NB4 (cell line): ENCODE measurements at regions not wholly inside any gene's neighbourhood (a gene's known extent, or its start where the extent isn't known, plus 50 kb on each side); places are given as distances from the start of the nearest gene placed in this dataset.

Experiments used
- DNase-seq: peaks from one replicate; pipeline ENCODE4 v3.0.0; 2010; ENCODE audit warnings: low read depth
- H3K4me3 ChIP-seq: one replicate; pipeline ENCODE4 v1.5.1; 2011; ENCODE audit warnings: mild to moderate bottlenecking, low read depth, low read length, moderate library complexity
- CTCF ChIP-seq: IDR thresholded peaks from one replicate; pipeline ENCODE4 v1.5.1; 2012; ENCODE audit warnings: low read depth, low read length
- MAX ChIP-seq: IDR thresholded peaks from 2 replicates; pipeline ENCODE4 v1.6.1; 2011; ENCODE audit warnings: low read depth, low read length
- MYC ChIP-seq: IDR thresholded peaks from 2 replicates; pipeline ENCODE4 v1.6.1; 2011; ENCODE audit warnings: low read depth, low read length
- POLR2A ChIP-seq: IDR thresholded peaks from 2 replicates; pipeline ENCODE4 v1.6.1; 2011; ENCODE audit warnings: mild to moderate bottlenecking; ENCODE audit not compliant: insufficient read length; ENCODE audit errors: extremely low read depth

- DNase-seq, result no peak
- no peak overlapping the region for H3K4me3 ChIP-seq
- TF ChIP-seq POLR2A (no peak), MYC (no peak), CTCF (no peak), MAX (no peak)
Observed at GRCh38 chr10:113470372-113471240, 82.2 kb upstream of the HABP2 start.

- no peak overlapping the region for H3K4me3 ChIP-seq
- no peak for DNase-seq
- TF ChIP-seq POLR2A (no peak), MYC (no peak), MAX (no peak)
Observed at GRCh38 chr10:113471241-113471996, 81.4 kb upstream of the HABP2 start.

GRCh38 chr10:113473011-113473410, 79.8 kb upstream of the HABP2 start:
- H3K4me3 ChIP-seq, result no peak overlapping the region
- DNase-seq, result no peak
- TF ChIP-seq MYC, result no peak
- TF ChIP-seq POLR2A, result no peak
- no peak for TF ChIP-seq CTCF
- TF ChIP-seq MAX, result no peak

GRCh38 chr10:113473851-113474250, 79.0 kb upstream of the HABP2 start:
- TF ChIP-seq MAX (no peak), MYC (no peak), POLR2A (no peak), CTCF (no peak)
- peak; percentile 11 for DNase-seq
- no peak overlapping the region for H3K4me3 ChIP-seq

- TF ChIP-seq POLR2A, result no peak
- TF ChIP-seq MYC, result no peak
- no peak for TF ChIP-seq CTCF
- TF ChIP-seq MAX, result no peak
- DNase-seq, result no peak
- no peak overlapping the region for H3K4me3 ChIP-seq
Observed at GRCh38 chr10:113474752-113475151, 78.1 kb upstream of the HABP2 start.

- TF ChIP-seq MYC (no peak), POLR2A (no peak), MAX (no peak), CTCF (no peak)
- no peak for DNase-seq
- no peak overlapping the region for H3K4me3 ChIP-seq
Observed at GRCh38 chr10:113475381-113475807, 77.5 kb upstream of the HABP2 start.
